ENCODE measurements at regions not wholly inside any gene's neighbourhood (a gene's known extent, or its start where the extent isn't known, plus 50 kb on each side); places are given as distances from the start of the nearest gene placed in this dataset.

DNA sequence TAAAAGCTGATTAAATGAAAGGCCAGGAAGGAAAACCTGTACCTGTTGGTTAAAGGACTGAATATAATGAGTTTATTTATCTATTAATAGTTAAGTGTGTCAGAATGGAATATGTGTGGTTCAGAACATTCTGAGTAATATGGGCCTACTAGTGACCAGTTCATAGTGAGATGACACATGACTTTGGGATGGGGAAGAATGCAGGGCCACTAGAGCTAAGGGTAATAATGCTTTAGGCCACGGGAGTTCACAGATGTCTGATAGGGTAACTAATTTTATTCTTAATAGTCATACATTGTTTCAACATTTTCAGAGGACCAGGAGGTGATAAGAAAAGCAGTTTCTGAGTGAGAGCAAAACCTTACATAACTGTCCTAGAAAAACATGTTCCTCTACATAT lies 247.8 kb upstream of the OR4E1 start:
- TF ChIP-seq, protein P1, sequence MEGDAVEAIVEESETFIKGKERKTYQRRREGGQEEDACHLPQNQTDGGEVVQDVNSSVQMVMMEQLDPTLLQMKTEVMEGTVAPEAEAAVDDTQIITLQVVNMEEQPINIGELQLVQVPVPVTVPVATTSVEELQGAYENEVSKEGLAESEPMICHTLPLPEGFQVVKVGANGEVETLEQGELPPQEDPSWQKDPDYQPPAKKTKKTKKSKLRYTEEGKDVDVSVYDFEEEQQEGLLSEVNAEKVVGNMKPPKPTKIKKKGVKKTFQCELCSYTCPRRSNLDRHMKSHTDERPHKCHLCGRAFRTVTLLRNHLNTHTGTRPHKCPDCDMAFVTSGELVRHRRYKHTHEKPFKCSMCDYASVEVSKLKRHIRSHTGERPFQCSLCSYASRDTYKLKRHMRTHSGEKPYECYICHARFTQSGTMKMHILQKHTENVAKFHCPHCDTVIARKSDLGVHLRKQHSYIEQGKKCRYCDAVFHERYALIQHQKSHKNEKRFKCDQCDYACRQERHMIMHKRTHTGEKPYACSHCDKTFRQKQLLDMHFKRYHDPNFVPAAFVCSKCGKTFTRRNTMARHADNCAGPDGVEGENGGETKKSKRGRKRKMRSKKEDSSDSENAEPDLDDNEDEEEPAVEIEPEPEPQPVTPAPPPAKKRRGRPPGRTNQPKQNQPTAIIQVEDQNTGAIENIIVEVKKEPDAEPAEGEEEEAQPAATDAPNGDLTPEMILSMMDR (IDR thresholded peaks at IDR 0.05; ENCODE audit: control insufficient read depth, extremely low read depth, insufficient read depth), result no peak
- H3K4me3 ChIP-seq (ENCODE audit: low read depth, low read length), result no peak overlapping the region
- no peak for DNase-seq (ENCODE audit: low read depth)

DNA sequence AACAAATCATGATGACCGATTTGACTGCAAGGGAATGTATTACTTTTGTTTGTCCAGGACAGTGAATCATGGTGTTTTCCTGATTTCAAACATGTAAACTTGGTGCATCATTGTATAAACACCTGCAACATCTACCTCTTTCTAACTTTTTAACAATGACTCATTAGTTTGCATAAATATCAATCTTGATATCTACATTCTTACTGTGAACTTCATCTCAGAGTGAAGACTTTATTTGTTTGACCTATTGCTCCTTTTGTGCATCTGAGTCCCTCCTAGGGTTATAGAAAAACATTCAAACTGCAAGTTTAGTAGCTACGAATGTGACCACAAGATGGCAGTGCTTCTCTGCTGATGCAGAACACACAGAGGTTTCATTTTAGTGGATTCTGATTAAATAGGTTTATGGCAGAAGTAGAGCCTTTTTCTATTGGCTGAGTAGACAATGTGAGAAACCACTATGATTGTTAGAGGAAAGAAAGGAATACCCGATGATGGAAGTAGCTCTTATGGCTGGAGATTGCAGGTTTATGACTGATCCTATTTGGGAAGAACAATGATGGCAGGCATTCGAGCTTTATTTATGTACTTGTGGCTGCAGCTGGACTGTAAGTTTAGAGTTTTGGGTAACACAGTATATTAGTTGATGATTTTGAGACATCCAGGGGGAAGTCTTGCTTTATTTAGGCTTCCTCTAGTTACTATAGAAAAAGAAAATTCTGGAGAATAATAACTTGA lies 244.2 kb upstream of the OR4E1 start:
- H3K4me3 ChIP-seq (ENCODE audit: low read depth, low read length), result no peak overlapping the region

DNA sequence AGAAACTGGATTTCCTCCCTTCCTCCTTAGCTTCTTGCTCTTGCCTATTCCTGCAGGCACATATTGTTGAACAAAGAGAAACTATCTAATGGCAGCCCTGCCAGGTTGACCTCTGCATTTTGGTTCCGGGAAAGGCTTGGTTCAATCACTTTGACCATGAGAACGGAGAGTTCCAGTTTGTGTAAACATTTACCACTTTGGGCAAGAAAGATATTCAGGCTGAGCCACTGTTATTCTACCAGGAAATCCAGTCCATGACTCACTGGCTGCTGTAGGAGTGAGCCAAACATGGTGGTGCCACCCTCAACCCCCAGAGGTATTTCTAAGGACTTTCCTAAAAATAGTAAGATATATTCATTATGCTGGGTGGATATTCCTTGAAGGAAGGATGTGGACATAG lies 242.2 kb upstream of the OR4E1 start:
- peak; percentile 58 for DNase-seq (ENCODE audit: low read depth)
- TF ChIP-seq, protein P1 (IDR thresholded peaks at IDR 0.05; ENCODE audit: control insufficient read depth, extremely low read depth, insufficient read depth), result no peak
- H3K4me3 ChIP-seq (ENCODE audit: low read depth, low read length), result no peak overlapping the region

More for the DNA sequence above, 244.2 kb upstream of the OR4E1 start:
- DNase-seq (ENCODE audit: low read depth), result peak; percentile 30
- TF ChIP-seq, protein P1 (IDR thresholded peaks at IDR 0.05; ENCODE audit: control insufficient read depth, extremely low read depth, insufficient read depth), result peak; percentile 85

GRCh38 chr14:21913759-21914158 lies 240.1 kb upstream of the OR4E1 start:
- no peak overlapping the region for H3K4me3 ChIP-seq (ENCODE audit: low read depth, low read length)
- no peak for DNase-seq (ENCODE audit: low read depth)
- TF ChIP-seq, protein P1 (IDR thresholded peaks at IDR 0.05; ENCODE audit: control insufficient read depth, extremely low read depth, insufficient read depth), result peak; percentile 54

- no peak overlapping the region for H3K4me3 ChIP-seq (ENCODE audit: low read depth, low read length)
- TF ChIP-seq, protein P1 (IDR thresholded peaks at IDR 0.05; ENCODE audit: control insufficient read depth, extremely low read depth, insufficient read depth), result no peak
- no peak for DNase-seq (ENCODE audit: low read depth)
Measured at GRCh38 chr14:21912367-21912766, 238.7 kb upstream of the OR4E1 start.

DNA sequence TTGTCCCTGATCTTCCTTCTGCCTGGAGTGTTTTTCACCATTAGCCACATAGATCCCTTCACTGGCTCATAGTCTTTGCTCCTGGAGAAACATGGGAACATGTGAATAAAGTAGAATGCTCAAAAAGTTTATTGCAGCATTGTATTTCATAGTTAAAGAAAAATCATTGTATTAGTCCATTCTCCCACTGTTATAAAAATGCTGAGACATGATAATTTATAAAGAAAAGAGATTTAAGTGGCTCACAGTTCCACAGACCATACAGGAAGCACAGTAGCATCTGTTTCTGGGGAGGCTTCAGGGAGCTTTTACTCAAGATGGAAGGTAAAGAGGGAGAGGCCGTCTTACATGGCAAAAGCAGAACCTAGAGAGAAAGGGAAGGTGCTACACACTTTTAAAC lies 238.3 kb upstream of the OR4E1 start:
- no peak for DNase-seq (ENCODE audit: low read depth)
- TF ChIP-seq, protein P1 (IDR thresholded peaks at IDR 0.05; ENCODE audit: control insufficient read depth, extremely low read depth, insufficient read depth), result no peak
- H3K4me3 ChIP-seq (ENCODE audit: low read depth, low read length), result no peak overlapping the region

DNA sequence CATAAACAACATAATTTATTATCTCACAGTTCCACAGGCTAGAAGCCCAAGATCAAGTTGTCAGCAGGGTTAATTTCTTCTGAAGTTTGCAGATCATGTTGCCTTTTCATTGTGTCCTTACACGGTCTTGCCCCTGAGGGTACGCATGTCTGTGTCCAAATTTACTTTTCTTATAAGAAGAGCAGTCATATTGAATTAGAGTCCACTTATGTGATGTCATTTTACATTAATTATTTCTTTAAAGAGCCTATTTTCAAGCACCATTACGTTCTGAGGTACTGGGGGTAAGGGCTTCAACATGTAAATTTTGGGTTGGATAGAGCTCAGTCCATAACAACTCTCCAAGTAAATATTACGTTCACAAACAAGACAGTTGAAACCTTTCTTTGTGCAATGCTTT lies 236.6 kb upstream of the OR4E1 start:
- no peak for DNase-seq (ENCODE audit: low read depth)
- H3K4me3 ChIP-seq (ENCODE audit: low read depth, low read length), result no peak overlapping the region
- TF ChIP-seq, protein P1 (IDR thresholded peaks at IDR 0.05; ENCODE audit: control insufficient read depth, extremely low read depth, insufficient read depth), result no peak

Data from LNCaP clone FGC (cell line).